Sigmoid colon (tissue), 3 donors: ENCODE measurements at regions not wholly inside any gene's neighbourhood (a gene's known extent, or its start where the extent isn't known, plus 50 kb on each side); places are given as distances from the start of the nearest gene placed in this dataset.

Experiments
- POLR2A ChIP-seq, 2 donors: fragments of 450-650 bp; IDR thresholded peaks; one replicate each; pipeline ENCODE4 v1.6.1; 2016; ENCODE audit warnings: antibody characterized with exemption in 2 of 2, mild to moderate bottlenecking in 2 of 2, moderate library complexity in 2 of 2
- TF ChIP-seq, protein P1 (sequence below), 4 experiments: fragments of 450-650 bp in 3 of 4; fragments of 200-600 bp in 1 of 4; IDR thresholded peaks; one replicate each; pipeline ENCODE4 v1.5.1; 2016 to 2019; ENCODE audit warnings: antibody characterized with exemption in 4 of 4, mild to moderate bottlenecking in 3 of 4, moderate library complexity in 2 of 4

DNA sequence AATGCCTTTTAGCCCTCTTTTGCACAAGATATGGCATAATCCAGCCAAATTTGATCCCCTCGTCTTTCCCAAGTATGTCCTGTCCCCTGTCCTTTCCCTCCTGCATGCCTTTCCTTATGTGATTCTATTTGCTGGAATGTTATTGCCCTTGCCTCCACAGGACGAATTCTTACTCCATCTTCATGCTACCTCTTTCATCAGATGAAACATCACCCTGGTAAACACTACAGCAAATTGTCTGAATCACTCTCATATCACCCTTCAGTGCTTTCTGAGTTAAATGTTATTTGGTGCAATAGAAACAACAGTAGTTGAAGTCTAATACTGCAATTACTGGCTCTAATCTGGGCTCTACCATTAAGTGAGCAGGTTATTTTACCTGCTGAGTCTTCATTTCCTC is 52.2 kb upstream of the FAT1 start:
- TF ChIP-seq POLR2A (IDR thresholded peaks at IDR 0.05), result no peak
- TF ChIP-seq, protein P1, sequence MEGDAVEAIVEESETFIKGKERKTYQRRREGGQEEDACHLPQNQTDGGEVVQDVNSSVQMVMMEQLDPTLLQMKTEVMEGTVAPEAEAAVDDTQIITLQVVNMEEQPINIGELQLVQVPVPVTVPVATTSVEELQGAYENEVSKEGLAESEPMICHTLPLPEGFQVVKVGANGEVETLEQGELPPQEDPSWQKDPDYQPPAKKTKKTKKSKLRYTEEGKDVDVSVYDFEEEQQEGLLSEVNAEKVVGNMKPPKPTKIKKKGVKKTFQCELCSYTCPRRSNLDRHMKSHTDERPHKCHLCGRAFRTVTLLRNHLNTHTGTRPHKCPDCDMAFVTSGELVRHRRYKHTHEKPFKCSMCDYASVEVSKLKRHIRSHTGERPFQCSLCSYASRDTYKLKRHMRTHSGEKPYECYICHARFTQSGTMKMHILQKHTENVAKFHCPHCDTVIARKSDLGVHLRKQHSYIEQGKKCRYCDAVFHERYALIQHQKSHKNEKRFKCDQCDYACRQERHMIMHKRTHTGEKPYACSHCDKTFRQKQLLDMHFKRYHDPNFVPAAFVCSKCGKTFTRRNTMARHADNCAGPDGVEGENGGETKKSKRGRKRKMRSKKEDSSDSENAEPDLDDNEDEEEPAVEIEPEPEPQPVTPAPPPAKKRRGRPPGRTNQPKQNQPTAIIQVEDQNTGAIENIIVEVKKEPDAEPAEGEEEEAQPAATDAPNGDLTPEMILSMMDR (IDR thresholded peaks at IDR 0.05), result no peak
